ENCODE measurements at regions not wholly inside any gene's neighbourhood (a gene's known extent, or its start where the extent isn't known, plus 50 kb on each side); places are given as distances from the start of the nearest gene placed in this dataset.
"Not testable (repeated sequence)": the region's sequence is repeated elsewhere in the genome, so short reads cannot be mapped to it uniquely, and the experiment has no call there.

GRCh38 chr12:116687888-116688287, 50.0 kb downstream of the SPRING1 start:
- DNase-seq: no peak

- DNase-seq: no peak
These were observed 53.0 kb downstream of the SPRING1 start for GRCh38 chr12:116684891-116685290.

- DNase-seq: no peak
These were observed 60.6 kb downstream of the SPRING1 start for GRCh38 chr12:116677202-116677661.

GRCh38 chr12:116675339-116676107, 62.3 kb downstream of the SPRING1 start:
- no peak for DNase-seq

- no peak for DNase-seq
These were observed 63.2 kb downstream of the SPRING1 start for GRCh38 chr12:116674643-116675183.

GRCh38 chr12:116673681-116674111, 64.2 kb downstream of the SPRING1 start:
- DNase-seq: no peak

GRCh38 chr12:116672842-116673516, 64.9 kb downstream of the SPRING1 start:
- no peak for DNase-seq

GRCh38 chr12:116672010-116672409, 65.9 kb downstream of the SPRING1 start:
- DNase-seq: no peak

GRCh38 chr12:116670859-116671258, 67.0 kb downstream of the SPRING1 start:
- DNase-seq: no peak

GRCh38 chr12:116667752-116668151, 70.1 kb downstream of the SPRING1 start:
- no peak for DNase-seq

GRCh38 chr12:116666829-116667228, 71.0 kb downstream of the SPRING1 start:
- DNase-seq: not testable (repeated sequence)

GRCh38 chr12:116666305-116666673, 71.6 kb downstream of the SPRING1 start:
- DNase-seq: no peak

- no peak for DNase-seq
These were observed 72.1 kb downstream of the SPRING1 start for GRCh38 chr12:116665666-116666304.

GRCh38 chr12:116664085-116664484, 73.8 kb downstream of the SPRING1 start:
- no peak for DNase-seq

- peak; percentile 76 for DNase-seq
These were observed 75.2 kb downstream of the SPRING1 start for GRCh38 chr12:116662612-116663144.

- DNase-seq: no peak
These were observed 76.5 kb downstream of the SPRING1 start for GRCh38 chr12:116661341-116661740.

- not testable (repeated sequence) for DNase-seq
These were observed 77.1 kb downstream of the SPRING1 start for GRCh38 chr12:116660740-116661139.

GRCh38 chr12:116659771-116660481, 77.9 kb downstream of the SPRING1 start:
- DNase-seq: no peak

- DNase-seq: no peak
These were observed 79.9 kb downstream of the SPRING1 start for GRCh38 chr12:116657921-116658495.

GRCh38 chr12:116656306-116656705, 81.6 kb downstream of the SPRING1 start:
- DNase-seq: peak; percentile 84

GRCh38 chr12:116654226-116654743, 83.6 kb downstream of the SPRING1 start:
- DNase-seq: peak; percentile 81

All from tongue (tissue), 1 donor.